Panc1 (cell line): ENCODE measurements at regions not wholly inside any gene's neighbourhood (a gene's known extent, or its start where the extent isn't known, plus 50 kb on each side); places are given as distances from the start of the nearest gene placed in this dataset.

ENCODE experiments used
- ATAC-seq: fragments of 200-7000 bp; cut with Tn5 transposase; 2 replicates; pipeline ENCODE4 v1.9.1; 2020; ENCODE audit warnings: mild to moderate bottlenecking, moderate library complexity
- BruUV-seq: library from RNA; stranded (reverse); fragments of 400-500 nt; replicated peaks from 2 replicates; lab custom pipeline; 2021; lab: Mats Ljungman, UMichigan
- CTCF ChIA-PET: fragments of 300-600 bp; sonication (Branson Sonifier 250); formaldehyde crosslinking; loops from one replicate; lab custom pipeline; 2022; ENCODE audit warnings: antibody characterized with exemption; lab: Charles Lee
- POLR2A ChIA-PET: fragments of 300-600 bp; sonication (Branson Sonifier 250); formaldehyde crosslinking; loops from one replicate; lab custom pipeline; 2022; ENCODE audit warnings: antibody characterized with exemption; lab: Charles Lee
- DNase-seq: peaks from one replicate; pipeline ENCODE4 v3.0.0-alpha.2; 2010; ENCODE audit warnings: low read depth, low spot score
- H3K27ac ChIP-seq: 2 replicates; pipeline ENCODE4 v1.5.1; 2011; ENCODE audit warnings: mild to moderate bottlenecking, low read length, inconsistent platforms
- H3K27me3 ChIP-seq: fragments of 200-500 bp; sonication (Bioruptor generic); 2 replicates; pipeline ENCODE4 v1.6.0; 2014; ENCODE audit warnings: low read length, inconsistent platforms; ENCODE audit not compliant: control insufficient read depth, insufficient read depth
- H3K36me3 ChIP-seq: fragments of 200-500 bp; sonication (Bioruptor generic); 2 replicates; pipeline ENCODE4 v1.5.1; 2014; ENCODE audit warnings: inconsistent platforms, mild to moderate bottlenecking, low read length, moderate library complexity; ENCODE audit not compliant: control insufficient read depth, insufficient read depth
- H3K4me1 ChIP-seq: 2 replicates; pipeline ENCODE4 v1.5.1; 2011; ENCODE audit warnings: inconsistent platforms, mild to moderate bottlenecking, low read length, moderate library complexity; ENCODE audit not compliant: control insufficient read depth, insufficient read depth
- H3K4me3 ChIP-seq, 2 experiments: 2 replicates each; pipeline ENCODE4 v1.5.1; 2011 to 2012; ENCODE audit warnings: low read depth in 2 of 2, low read length in 2 of 2, mild to moderate bottlenecking in 2 of 2, inconsistent platforms in 1 of 2, moderate library complexity in 1 of 2
- H3K9me3 ChIP-seq: fragments of 200-500 bp; sonication (Bioruptor generic); 2 replicates; pipeline ENCODE4 v1.5.1; 2014; ENCODE audit warnings: low read depth, mild to moderate bottlenecking, inconsistent platforms, low read length, moderate library complexity; ENCODE audit not compliant: control insufficient read depth, insufficient read depth
- POLR2AphosphoS5 ChIP-seq: IDR thresholded peaks from 2 replicates; pipeline ENCODE4 v1.6.1; 2012; ENCODE audit warnings: mild to moderate bottlenecking, low read depth, low read length, moderate library complexity
- REST ChIP-seq, 2 experiments: IDR thresholded peaks; 2 replicates each; pipeline ENCODE4 v1.6.1; 2011 to 2012; ENCODE audit warnings: low read depth in 2 of 2, control low read depth in 1 of 2, low read length in 1 of 2, mild to moderate bottlenecking in 1 of 2, moderate library complexity in 1 of 2; ENCODE audit not compliant: insufficient read depth in 1 of 2
- SIN3A ChIP-seq: IDR thresholded peaks from 2 replicates; pipeline ENCODE4 v1.6.1; 2012; ENCODE audit warnings: low read depth, mild to moderate bottlenecking, low read length, moderate library complexity, borderline replicate concordance; ENCODE audit not compliant: insufficient read depth
- TCF7L2 ChIP-seq: IDR thresholded peaks from 2 replicates; pipeline ENCODE4 v1.6.1; 2011; ENCODE audit warnings: mild to moderate bottlenecking, low read depth, low read length, inconsistent platforms
- in situ Hi-C: cut with HindIII; loops from 2 replicates; pipeline ENCODE4 v1.10.0; 2016; ENCODE audit warnings: low sequenced_read_pairs, low pct_unique_long_range_greater_than_20kb
- intact Hi-C: fragments of 100-400 bp; cut with micrococcal nuclease; formaldehyde crosslinking; loops from one replicate; pipeline ENCODE4 v1.10.0; 2022; ENCODE audit not compliant: unreplicated experiment
- TF ChIP-seq, protein P1 (sequence below): fragments of 450-650 bp; IDR thresholded peaks from 2 replicates; pipeline ENCODE4 v1.5.1; 2017; ENCODE audit warnings: mild to moderate bottlenecking

- Histone ChIP-seq H3K27me3 (no peaks in the 10 kb centered on the region), H3K9me3 (no peaks in the 10 kb centered on the region), H3K4me1 (peaks cover 10% of the 10 kb centered on the region), H3K4me3 (no peak overlapping the region), H3K27ac (no peak overlapping the region), H3K36me3 (no peaks in the 10 kb centered on the region)
- TF ChIP-seq REST (IDR thresholded peaks at IDR 0.05; ENCODE audit: insufficient read depth in 1 of 2, low read depth in 2 of 2, low read length in 1 of 2) (no peak), TCF7L2 (no peak), SIN3A (no peak)
- TF ChIP-seq, protein P1, sequence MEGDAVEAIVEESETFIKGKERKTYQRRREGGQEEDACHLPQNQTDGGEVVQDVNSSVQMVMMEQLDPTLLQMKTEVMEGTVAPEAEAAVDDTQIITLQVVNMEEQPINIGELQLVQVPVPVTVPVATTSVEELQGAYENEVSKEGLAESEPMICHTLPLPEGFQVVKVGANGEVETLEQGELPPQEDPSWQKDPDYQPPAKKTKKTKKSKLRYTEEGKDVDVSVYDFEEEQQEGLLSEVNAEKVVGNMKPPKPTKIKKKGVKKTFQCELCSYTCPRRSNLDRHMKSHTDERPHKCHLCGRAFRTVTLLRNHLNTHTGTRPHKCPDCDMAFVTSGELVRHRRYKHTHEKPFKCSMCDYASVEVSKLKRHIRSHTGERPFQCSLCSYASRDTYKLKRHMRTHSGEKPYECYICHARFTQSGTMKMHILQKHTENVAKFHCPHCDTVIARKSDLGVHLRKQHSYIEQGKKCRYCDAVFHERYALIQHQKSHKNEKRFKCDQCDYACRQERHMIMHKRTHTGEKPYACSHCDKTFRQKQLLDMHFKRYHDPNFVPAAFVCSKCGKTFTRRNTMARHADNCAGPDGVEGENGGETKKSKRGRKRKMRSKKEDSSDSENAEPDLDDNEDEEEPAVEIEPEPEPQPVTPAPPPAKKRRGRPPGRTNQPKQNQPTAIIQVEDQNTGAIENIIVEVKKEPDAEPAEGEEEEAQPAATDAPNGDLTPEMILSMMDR, result no peak
- intact Hi-C loops, result no loop called here
- no peak for ATAC-seq
- no peak for DNase-seq
- ChIA-PET POLR2A (no interaction called here), CTCF (no interaction called here)
- in situ Hi-C loops, result no loop called here
- BruUV-seq, result no TSS peak
These were observed 181.0 kb upstream of the ANKRD28 start for GRCh38 chr3:15978801-15979200.

DNA sequence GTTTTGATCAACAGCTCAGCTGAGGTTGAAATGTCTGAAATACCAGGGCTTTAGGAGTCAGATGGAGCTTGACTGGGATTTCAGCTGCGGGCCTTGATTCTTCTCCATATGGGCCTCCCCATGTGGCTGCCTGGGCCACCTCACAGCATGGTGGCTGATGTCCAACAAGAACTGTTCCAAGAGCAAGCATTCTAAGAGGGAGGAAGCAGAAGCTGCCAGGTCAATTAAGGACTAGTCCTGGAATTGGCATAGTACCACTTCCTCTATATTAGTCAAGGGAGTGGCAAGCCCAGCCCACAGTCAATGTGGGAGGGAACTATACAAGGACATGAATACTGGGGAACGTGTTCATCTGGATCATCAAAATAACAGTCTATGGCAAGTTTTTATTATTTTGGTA, 181.7 kb upstream of the ANKRD28 start:
- TF ChIP-seq POLR2AphosphoS5, result no peak
- no peaks in the 10 kb centered on the region for H3K36me3 ChIP-seq
- ATAC-seq (no peak), DNase-seq (no peak)
- POLR2A ChIA-PET, result no interaction called here
- no peak overlapping the region for H3K4me3 ChIP-seq
- in situ Hi-C loops, result no loop called here
- no peaks in the 10 kb centered on the region for H3K27me3 ChIP-seq
- peaks cover 10% of the 10 kb centered on the region for H3K4me1 ChIP-seq
- no TSS peak for BruUV-seq
- intact Hi-C loops, result no loop called here
- no peak overlapping the region for H3K27ac ChIP-seq
- CTCF ChIA-PET, result no interaction called here
- H3K9me3 ChIP-seq, result no peaks in the 10 kb centered on the region

DNA sequence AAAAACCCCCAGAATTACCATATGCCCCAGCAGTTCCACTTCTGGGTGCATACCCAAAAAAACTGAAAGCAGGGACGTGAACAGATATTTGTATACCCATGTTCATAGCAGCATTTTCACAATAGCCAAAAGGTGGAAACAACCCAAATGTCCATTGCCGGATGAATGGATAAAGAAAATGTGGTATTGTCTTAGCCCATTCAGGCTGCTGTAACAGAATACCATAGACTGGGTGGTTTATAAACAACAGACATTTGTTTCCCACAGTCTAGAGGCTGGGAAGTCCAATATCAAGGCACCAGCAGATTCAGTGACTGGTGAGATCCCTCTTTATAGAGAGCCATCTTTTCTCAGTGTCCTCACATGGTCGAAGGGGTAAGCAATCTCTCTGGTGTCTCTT, 182.1 kb upstream of the ANKRD28 start:
- in situ Hi-C loops (no loop called here), intact Hi-C loops (no loop called here)
- Histone ChIP-seq H3K4me3 (no peak overlapping the region), H3K27me3 (no peaks in the 10 kb centered on the region), H3K36me3 (no peaks in the 10 kb centered on the region), H3K4me1 (peaks cover 10% of the 10 kb centered on the region), H3K27ac (no peak overlapping the region), H3K9me3 (no peaks in the 10 kb centered on the region)
- DNase-seq (no peak), ATAC-seq (no peak)
- BruUV-seq, result no TSS peak
- CTCF ChIA-PET, result no interaction called here
- POLR2A ChIA-PET, result no interaction called here
- TF ChIP-seq, protein P1, result no peak
- TF ChIP-seq TCF7L2 (no peak), SIN3A (no peak), REST (IDR thresholded peaks at IDR 0.05; ENCODE audit: insufficient read depth in 1 of 2, low read depth in 2 of 2, low read length in 1 of 2) (no peak), POLR2AphosphoS5 (no peak)
